ENCODE measurements at regions not wholly inside any gene's neighbourhood (a gene's known extent, or its start where the extent isn't known, plus 50 kb on each side); places are given as distances from the start of the nearest gene placed in this dataset.

DNA sequence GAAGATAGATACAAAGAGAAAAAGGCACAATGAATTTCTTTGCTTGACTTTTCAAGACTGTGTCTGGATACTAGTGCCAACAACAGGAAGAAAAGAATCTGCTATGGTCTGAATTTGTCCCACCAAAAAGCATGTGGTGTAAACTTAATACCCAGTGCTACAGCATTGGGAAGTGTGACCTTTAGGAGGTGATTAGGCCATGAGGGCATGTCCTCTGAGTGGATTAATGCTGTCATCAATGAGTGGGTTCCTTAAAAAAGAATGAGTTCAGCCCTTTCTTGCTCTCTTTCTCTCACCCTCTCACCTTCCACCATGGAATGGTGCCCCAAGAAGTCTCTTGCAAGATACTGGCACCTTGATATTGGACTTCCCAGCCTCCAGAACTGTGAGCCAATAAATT lies 155.7 kb upstream of the GPRIN3 start:
- Mint-ChIP-seq H3K27ac (no peak overlapping the region), H3K4me1 (no peaks in the 10 kb centered on the region), H3K4me3 (no peak overlapping the region), H3K36me3 (no peaks in the 10 kb centered on the region), H3K27me3 (no peaks in the 10 kb centered on the region), H3K9me3 (no peaks in the 10 kb centered on the region)

GRCh38 chr4:89447543-89447942 lies 139.9 kb upstream of the GPRIN3 start:
- Mint-ChIP-seq H3K4me1 (no peaks in the 10 kb centered on the region), H3K36me3 (peaks cover 9% of the 10 kb centered on the region), H3K9me3 (peaks cover 12% of the 10 kb centered on the region), H3K27me3 (no peaks in the 10 kb centered on the region), H3K4me3 (no peak overlapping the region), H3K27ac (no peak overlapping the region)

DNA sequence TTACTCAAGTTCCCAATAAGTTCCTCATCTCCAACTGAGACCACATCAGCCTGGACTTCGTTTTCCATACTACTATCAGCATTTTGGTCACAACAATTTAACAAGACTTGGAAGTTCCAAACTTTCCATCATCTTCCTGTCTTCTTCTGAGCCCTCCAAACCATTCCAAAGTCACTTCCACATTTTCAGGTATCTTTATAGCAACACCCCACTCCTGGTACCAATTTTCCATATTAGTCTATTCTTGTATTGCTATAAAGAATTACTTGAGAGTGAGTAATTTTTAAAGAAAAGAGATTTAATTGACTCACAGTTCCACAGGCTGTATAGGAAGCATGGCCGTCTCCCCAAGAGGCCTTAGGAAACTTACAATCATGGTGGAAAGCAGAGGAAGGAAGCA lies 138.6 kb upstream of the GPRIN3 start:
- Mint-ChIP-seq H3K4me3 (no peak overlapping the region), H3K27ac (no peak overlapping the region), H3K4me1 (no peaks in the 10 kb centered on the region), H3K27me3 (no peaks in the 10 kb centered on the region), H3K9me3 (peaks cover 12% of the 10 kb centered on the region), H3K36me3 (peaks cover 9% of the 10 kb centered on the region)

DNA sequence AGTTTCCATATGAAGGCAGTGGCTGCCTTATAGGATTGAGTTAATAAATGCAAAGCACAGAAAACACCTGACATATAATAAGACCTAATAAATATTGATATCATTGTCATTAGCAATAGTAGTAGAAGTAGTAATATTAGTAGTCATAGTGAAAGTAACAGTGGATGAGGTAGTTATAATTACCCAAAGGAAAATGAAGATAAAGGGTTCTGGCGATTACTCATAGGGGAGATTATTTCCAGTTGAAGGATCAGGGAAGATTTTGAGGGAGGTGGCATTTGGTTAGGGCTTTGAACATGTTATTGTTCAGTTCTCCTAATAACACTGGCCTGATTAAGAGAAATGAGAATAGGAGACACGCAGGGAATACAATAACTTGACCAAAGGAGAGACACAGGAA lies 131.9 kb upstream of the GPRIN3 start:
- Mint-ChIP-seq H3K9me3 (no peaks in the 10 kb centered on the region), H3K4me3 (no peak overlapping the region), H3K4me1 (peaks cover 11% of the 10 kb centered on the region), H3K27ac (no peak overlapping the region), H3K36me3 (no peaks in the 10 kb centered on the region), H3K27me3 (no peaks in the 10 kb centered on the region)

- H3K36me3 Mint-ChIP-seq: no peaks in the 10 kb centered on the region
- peaks cover 21% of the 10 kb centered on the region for H3K4me1 Mint-ChIP-seq
- H3K4me3 Mint-ChIP-seq: peak overlapping the region; percentile 2
- no peaks in the 10 kb centered on the region for H3K27me3 Mint-ChIP-seq
- H3K9me3 Mint-ChIP-seq: no peaks in the 10 kb centered on the region
- H3K27ac Mint-ChIP-seq: no peak overlapping the region
Observed at GRCh38 chr4:89438102-89438831, 130.7 kb upstream of the GPRIN3 start.

GRCh38 chr4:89434364-89434988 lies 126.9 kb upstream of the GPRIN3 start:
- H3K9me3 Mint-ChIP-seq: no peaks in the 10 kb centered on the region
- no peaks in the 10 kb centered on the region for H3K27me3 Mint-ChIP-seq
- H3K27ac Mint-ChIP-seq: no peak overlapping the region
- no peaks in the 10 kb centered on the region for H3K36me3 Mint-ChIP-seq
- no peak overlapping the region for H3K4me3 Mint-ChIP-seq
- H3K4me1 Mint-ChIP-seq: peaks cover 21% of the 10 kb centered on the region

DNA sequence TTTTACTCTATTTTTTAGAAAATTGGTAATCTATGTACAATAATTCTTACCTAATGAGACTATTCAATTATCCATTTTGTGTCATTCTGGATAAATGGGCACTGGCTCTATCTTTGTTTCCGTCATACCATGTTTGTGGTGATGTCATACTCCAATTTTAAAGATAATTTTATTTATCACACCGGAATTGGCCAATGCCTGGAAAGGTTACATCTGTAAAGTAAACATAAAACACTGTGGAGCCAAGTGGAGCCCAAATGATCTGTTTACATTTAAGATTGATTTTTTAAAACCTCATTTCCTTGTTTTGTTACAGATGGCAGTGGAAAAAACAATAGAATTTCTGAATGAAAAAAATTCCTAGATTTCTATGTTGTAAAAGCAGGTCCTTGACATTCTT lies 120.2 kb upstream of the GPRIN3 start:
- H3K9me3 Mint-ChIP-seq: peaks cover 5% of the 10 kb centered on the region
- H3K36me3 Mint-ChIP-seq: no peaks in the 10 kb centered on the region
- H3K27me3 Mint-ChIP-seq: no peaks in the 10 kb centered on the region
- no peaks in the 10 kb centered on the region for H3K4me1 Mint-ChIP-seq
- no peak overlapping the region for H3K4me3 Mint-ChIP-seq
- no peak overlapping the region for H3K27ac Mint-ChIP-seq

- H3K27ac Mint-ChIP-seq: no peak overlapping the region
- peaks cover 3% of the 10 kb centered on the region for H3K4me1 Mint-ChIP-seq
- H3K27me3 Mint-ChIP-seq: no peaks in the 10 kb centered on the region
- H3K4me3 Mint-ChIP-seq: no peak overlapping the region
- H3K36me3 Mint-ChIP-seq: no peaks in the 10 kb centered on the region
- peaks cover 5% of the 10 kb centered on the region for H3K9me3 Mint-ChIP-seq
Observed at GRCh38 chr4:89425023-89425422, 117.4 kb upstream of the GPRIN3 start.

- Mint-ChIP-seq H3K36me3 (no peaks in the 10 kb centered on the region), H3K9me3 (peaks cover 5% of the 10 kb centered on the region), H3K4me1 (peaks cover 3% of the 10 kb centered on the region), H3K4me3 (no peak overlapping the region), H3K27me3 (no peaks in the 10 kb centered on the region), H3K27ac (no peak overlapping the region)
Observed at GRCh38 chr4:89422441-89422990, 114.9 kb upstream of the GPRIN3 start.

DNA sequence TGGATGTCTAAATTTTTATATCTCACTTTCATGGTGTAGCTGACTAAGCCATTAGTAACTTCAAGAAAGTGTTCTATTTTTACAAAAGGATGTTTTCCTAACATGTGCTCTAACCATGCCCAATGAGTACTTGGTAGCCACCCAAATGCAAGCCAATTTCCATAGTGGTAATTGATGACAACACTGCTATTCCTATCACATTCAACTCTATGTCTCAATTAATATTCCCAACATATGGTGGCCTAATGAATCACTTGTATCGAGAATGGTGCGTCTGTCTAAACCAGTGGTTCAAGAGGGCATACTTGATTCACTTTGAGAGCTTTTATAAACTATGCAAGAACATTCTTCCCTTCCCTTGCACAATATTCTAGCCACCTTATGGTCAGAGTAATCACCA lies 112.9 kb upstream of the GPRIN3 start:
- no peaks in the 10 kb centered on the region for H3K36me3 Mint-ChIP-seq
- no peak overlapping the region for H3K4me3 Mint-ChIP-seq
- peaks cover 3% of the 10 kb centered on the region for H3K4me1 Mint-ChIP-seq
- no peaks in the 10 kb centered on the region for H3K9me3 Mint-ChIP-seq
- no peaks in the 10 kb centered on the region for H3K27me3 Mint-ChIP-seq
- no peak overlapping the region for H3K27ac Mint-ChIP-seq

- Mint-ChIP-seq H3K4me1 (peaks cover 3% of the 10 kb centered on the region), H3K9me3 (no peaks in the 10 kb centered on the region), H3K36me3 (no peaks in the 10 kb centered on the region), H3K4me3 (no peak overlapping the region), H3K27ac (no peak overlapping the region), H3K27me3 (no peaks in the 10 kb centered on the region)
Observed at GRCh38 chr4:89419111-89419695, 111.6 kb upstream of the GPRIN3 start.

DNA sequence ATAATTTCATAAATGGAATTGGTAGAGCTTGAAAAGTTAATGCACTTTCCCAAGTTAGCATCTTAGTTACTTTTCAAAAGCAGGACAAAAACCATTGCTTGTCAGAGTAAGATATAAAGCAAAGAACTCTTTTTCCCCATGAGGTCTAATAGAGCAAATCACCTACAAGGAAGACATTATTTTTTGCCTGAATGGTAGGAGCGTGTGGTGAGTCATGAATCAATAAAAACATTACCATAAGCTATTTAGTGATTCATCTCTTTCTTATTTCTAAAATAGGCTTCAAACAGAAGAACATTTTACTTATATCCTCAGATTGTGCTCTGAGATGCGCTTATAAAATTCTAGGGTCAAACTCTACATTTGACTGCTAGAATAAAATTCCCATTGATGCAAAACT lies 109.4 kb upstream of the GPRIN3 start:
- H3K27me3 Mint-ChIP-seq: no peaks in the 10 kb centered on the region
- no peaks in the 10 kb centered on the region for H3K9me3 Mint-ChIP-seq
- H3K4me1 Mint-ChIP-seq: peaks cover 3% of the 10 kb centered on the region
- no peak overlapping the region for H3K4me3 Mint-ChIP-seq
- no peaks in the 10 kb centered on the region for H3K36me3 Mint-ChIP-seq
- no peak overlapping the region for H3K27ac Mint-ChIP-seq

GRCh38 chr4:89413518-89413917 lies 105.9 kb upstream of the GPRIN3 start:
- peaks cover 2% of the 10 kb centered on the region for H3K36me3 Mint-ChIP-seq
- no peak overlapping the region for H3K27ac Mint-ChIP-seq
- no peak overlapping the region for H3K4me3 Mint-ChIP-seq
- H3K4me1 Mint-ChIP-seq: no peaks in the 10 kb centered on the region
- no peaks in the 10 kb centered on the region for H3K9me3 Mint-ChIP-seq
- no peaks in the 10 kb centered on the region for H3K27me3 Mint-ChIP-seq

GRCh38 chr4:89411539-89412309 lies 104.1 kb upstream of the GPRIN3 start:
- no peaks in the 10 kb centered on the region for H3K4me1 Mint-ChIP-seq
- H3K9me3 Mint-ChIP-seq: peaks cover 4% of the 10 kb centered on the region
- H3K36me3 Mint-ChIP-seq: peaks cover 4% of the 10 kb centered on the region
- H3K27ac Mint-ChIP-seq: no peak overlapping the region
- no peaks in the 10 kb centered on the region for H3K27me3 Mint-ChIP-seq
- no peak overlapping the region for H3K4me3 Mint-ChIP-seq

GRCh38 chr4:89410687-89411086 lies 103.1 kb upstream of the GPRIN3 start:
- H3K9me3 Mint-ChIP-seq: peaks cover 4% of the 10 kb centered on the region
- H3K36me3 Mint-ChIP-seq: peaks cover 4% of the 10 kb centered on the region
- H3K27me3 Mint-ChIP-seq: no peaks in the 10 kb centered on the region
- no peaks in the 10 kb centered on the region for H3K4me1 Mint-ChIP-seq
- H3K27ac Mint-ChIP-seq: no peak overlapping the region
- H3K4me3 Mint-ChIP-seq: no peak overlapping the region

DNA sequence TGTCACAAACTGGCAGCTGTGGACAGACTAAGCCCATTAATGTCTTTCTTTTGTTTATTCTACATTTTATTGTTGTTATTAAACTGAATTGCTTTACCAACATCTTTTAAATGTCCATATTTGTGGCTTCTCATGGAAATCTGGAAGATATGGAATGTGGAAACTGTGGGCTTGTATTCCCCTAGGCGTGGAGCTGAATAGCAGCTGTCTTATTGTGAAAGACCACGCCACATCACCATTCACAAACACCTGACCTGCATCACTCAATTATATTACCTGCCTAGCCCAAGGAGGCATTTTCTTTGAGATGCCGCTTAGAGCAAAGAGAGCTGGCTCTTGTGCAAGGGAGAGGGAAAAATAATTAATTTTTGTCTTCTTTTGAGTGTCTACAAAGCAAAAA lies 96.9 kb upstream of the GPRIN3 start:
- no peaks in the 10 kb centered on the region for H3K4me1 Mint-ChIP-seq

More for the DNA sequence above, 96.9 kb upstream of the GPRIN3 start:
- Mint-ChIP-seq H3K27ac (no peak overlapping the region), H3K27me3 (no peaks in the 10 kb centered on the region), H3K9me3 (peaks cover 4% of the 10 kb centered on the region), H3K36me3 (peaks cover 4% of the 10 kb centered on the region), H3K4me3 (no peak overlapping the region)

Measured in activated naive CD4-positive, alpha-beta T cell treated with anti-CD3 and anti-CD28 coated beads, Interleukin-2, amount 50 U/mL, for 24 hours (primary cell).